ENCODE measurements at regions not wholly inside any gene's neighbourhood (a gene's known extent, or its start where the extent isn't known, plus 50 kb on each side); places are given as distances from the start of the nearest gene placed in this dataset.
A peak's percentile ranks its signal among the peaks of the same experiment; 100 is the strongest.

- H3K27me3 ChIP-seq (replicated peaks in 1 of 2; ENCODE audit: control insufficient read depth in 2 of 2, extremely low read depth in 1 of 2, insufficient read depth in 2 of 2, low read length in 1 of 2): no peaks in the 10 kb centered on the region
- DNase-seq (no peak), ATAC-seq (replicated peaks in 1 of 4) (no peak)
- no peaks in the 10 kb centered on the region for H3K4me1 Mint-ChIP-seq
- H3K36me3 Mint-ChIP-seq: no peaks in the 10 kb centered on the region
- ChIA-PET POLR2A (no interaction called here), CTCF (no interaction called here)
- no peak overlapping the region for H3K4me3 Mint-ChIP-seq
- no peak overlapping the region for H3K27ac Mint-ChIP-seq
- H3K27ac ChIP-seq (ENCODE audit: low read length): no peak overlapping the region
- peaks cover 2% of the 10 kb centered on the region for H3K9me3 ChIP-seq
- H3K9me3 Mint-ChIP-seq: peaks cover 11 to 20% (median 16%) of the 10 kb centered on the region in 3 donors
- H3K4me1 ChIP-seq (ENCODE audit: control insufficient read depth in 1 of 2, extremely low read depth in 1 of 2, insufficient read depth in 2 of 2, low read length in 2 of 2): no peaks in the 10 kb centered on the region
- H3K27me3 Mint-ChIP-seq: peaks cover 0 to 3% of the 10 kb centered on the region in 2 donors
- no peaks in the 10 kb centered on the region for H3K36me3 ChIP-seq (ENCODE audit: control insufficient read depth in 2 of 2, extremely low read depth in 1 of 2, insufficient read depth in 1 of 2, low read length in 1 of 2)
- H3K4me3 ChIP-seq (ENCODE audit: control insufficient read depth in 1 of 2, extremely low read depth in 1 of 2, low read length in 1 of 2): no peak overlapping the region
Measured at GRCh38 chrX:110877326-110877725, 81.7 kb upstream of the CHRDL1 start.

- no peaks in the 10 kb centered on the region for H3K9me3 ChIP-seq
- POLR2A ChIA-PET: no interaction called here
- Mint-ChIP-seq H3K4me3 (no peak overlapping the region), H3K36me3 (no peaks in the 10 kb centered on the region), H3K27me3 (peaks cover 0 to 6% of the 10 kb centered on the region in 2 donors), H3K4me1 (no peaks in the 10 kb centered on the region), H3K9me3 (no peaks in the 10 kb centered on the region), H3K27ac (no peak overlapping the region)
- H3K27ac ChIP-seq (ENCODE audit: low read length): no peak overlapping the region
- H3K4me3 ChIP-seq (ENCODE audit: control insufficient read depth in 1 of 2, extremely low read depth in 1 of 2, low read length in 1 of 2): no peak overlapping the region
- no peaks in the 10 kb centered on the region for H3K27me3 ChIP-seq (replicated peaks in 1 of 2; ENCODE audit: control insufficient read depth in 2 of 2, extremely low read depth in 1 of 2, insufficient read depth in 2 of 2, low read length in 1 of 2)
- WGBS (ENCODE audit: insufficient coverage): no CpG with 5 or more reads among the region's 3 CpGs
- H3K36me3 ChIP-seq (ENCODE audit: control insufficient read depth in 2 of 2, extremely low read depth in 1 of 2, insufficient read depth in 1 of 2, low read length in 1 of 2): no peaks in the 10 kb centered on the region
- CTCF ChIA-PET: no interaction called here
- DNase-seq: no peak
- no peaks in the 10 kb centered on the region for H3K4me1 ChIP-seq (ENCODE audit: control insufficient read depth in 1 of 2, extremely low read depth in 1 of 2, insufficient read depth in 2 of 2, low read length in 2 of 2)
- ATAC-seq (replicated peaks in 1 of 4): no peak
Measured at GRCh38 chrX:110871839-110872238, 76.2 kb upstream of the CHRDL1 start.

- Histone ChIP-seq H3K27me3 (replicated peaks in 1 of 2; ENCODE audit: control insufficient read depth in 2 of 2, extremely low read depth in 1 of 2, insufficient read depth in 2 of 2, low read length in 1 of 2) (no peaks in the 10 kb centered on the region), H3K9me3 (no peaks in the 10 kb centered on the region), H3K4me3 (ENCODE audit: control insufficient read depth in 1 of 2, extremely low read depth in 1 of 2, low read length in 1 of 2) (no peak overlapping the region), H3K4me1 (ENCODE audit: control insufficient read depth in 1 of 2, extremely low read depth in 1 of 2, insufficient read depth in 2 of 2, low read length in 2 of 2) (no peaks in the 10 kb centered on the region), H3K27ac (ENCODE audit: low read length) (no peak overlapping the region), H3K36me3 (ENCODE audit: control insufficient read depth in 2 of 2, extremely low read depth in 1 of 2, insufficient read depth in 1 of 2, low read length in 1 of 2) (no peaks in the 10 kb centered on the region)
- no peak for DNase-seq
- Mint-ChIP-seq H3K9me3 (no peaks in the 10 kb centered on the region), H3K36me3 (no peaks in the 10 kb centered on the region), H3K4me3 (no peak overlapping the region), H3K27ac (no peak overlapping the region), H3K4me1 (no peaks in the 10 kb centered on the region), H3K27me3 (peaks cover 0 to 22% of the 10 kb centered on the region in 2 donors)
- CTCF ChIA-PET: interaction anchor here in 1 of 2 donors (0.6 kb wide), 1 partner anchor 12 kb away, joined by 3 read pairs; no protein-coding TSS in a partner anchor
- WGBS (ENCODE audit: insufficient coverage): no CpG with 5 or more reads among the region's 2 CpGs
- ATAC-seq (replicated peaks in 1 of 4): no peak
- POLR2A ChIA-PET: no interaction called here
Measured at GRCh38 chrX:110866421-110866820, 70.8 kb upstream of the CHRDL1 start.

GRCh38 chrX:110863883-110864282, 68.3 kb upstream of the CHRDL1 start:
- DNase-seq: no peak
- Histone ChIP-seq H3K9me3 (no peaks in the 10 kb centered on the region), H3K27ac (ENCODE audit: low read length) (no peak overlapping the region), H3K4me3 (ENCODE audit: control insufficient read depth in 1 of 2, extremely low read depth in 1 of 2, low read length in 1 of 2) (no peak overlapping the region), H3K36me3 (ENCODE audit: control insufficient read depth in 2 of 2, extremely low read depth in 1 of 2, insufficient read depth in 1 of 2, low read length in 1 of 2) (no peaks in the 10 kb centered on the region), H3K27me3 (replicated peaks in 1 of 2; ENCODE audit: control insufficient read depth in 2 of 2, extremely low read depth in 1 of 2, insufficient read depth in 2 of 2, low read length in 1 of 2) (no peaks in the 10 kb centered on the region), H3K4me1 (ENCODE audit: control insufficient read depth in 1 of 2, extremely low read depth in 1 of 2, insufficient read depth in 2 of 2, low read length in 2 of 2) (no peaks in the 10 kb centered on the region)
- no peak for ATAC-seq (replicated peaks in 1 of 4)
- Mint-ChIP-seq H3K27me3 (peaks cover 0 to 35% of the 10 kb centered on the region in 2 donors), H3K27ac (no peak overlapping the region), H3K4me3 (no peak overlapping the region), H3K36me3 (no peaks in the 10 kb centered on the region), H3K4me1 (no peaks in the 10 kb centered on the region), H3K9me3 (no peaks in the 10 kb centered on the region)
- CTCF ChIA-PET: interaction anchor here in 1 of 2 donors (0.8 kb wide), 1 partner anchor 18 kb away, joined by 3 read pairs; no protein-coding TSS in a partner anchor
- WGBS (ENCODE audit: insufficient coverage): no CpG with 5 or more reads among the region's 1 CpG
- POLR2A ChIA-PET: interaction anchor here in 1 of 2 donors (0.6 kb wide), 1 partner anchor 327 kb away, joined by 3 read pairs; no protein-coding TSS in a partner anchor

GRCh38 chrX:110858565-110858964, 62.9 kb upstream of the CHRDL1 start:
- Mint-ChIP-seq H3K27ac (no peak overlapping the region), H3K36me3 (no peaks in the 10 kb centered on the region), H3K4me3 (no peak overlapping the region), H3K4me1 (no peaks in the 10 kb centered on the region), H3K9me3 (no peaks in the 10 kb centered on the region), H3K27me3 (peaks cover 0 to 57% of the 10 kb centered on the region in 2 donors)
- CTCF ChIA-PET: no interaction called here
- Histone ChIP-seq H3K27ac (ENCODE audit: low read length) (no peak overlapping the region), H3K4me3 (ENCODE audit: control insufficient read depth in 1 of 2, extremely low read depth in 1 of 2, low read length in 1 of 2) (no peak overlapping the region), H3K9me3 (no peaks in the 10 kb centered on the region), H3K4me1 (ENCODE audit: control insufficient read depth in 1 of 2, extremely low read depth in 1 of 2, insufficient read depth in 2 of 2, low read length in 2 of 2) (no peaks in the 10 kb centered on the region), H3K36me3 (ENCODE audit: control insufficient read depth in 2 of 2, extremely low read depth in 1 of 2, insufficient read depth in 1 of 2, low read length in 1 of 2) (no peaks in the 10 kb centered on the region), H3K27me3 (replicated peaks in 1 of 2; ENCODE audit: control insufficient read depth in 2 of 2, extremely low read depth in 1 of 2, insufficient read depth in 2 of 2, low read length in 1 of 2) (no peaks in the 10 kb centered on the region)
- ATAC-seq (replicated peaks in 1 of 4) (no peak), DNase-seq (no peak)
- WGBS (ENCODE audit: insufficient coverage): no CpG with 5 or more reads among the region's 2 CpGs
- POLR2A ChIA-PET: no interaction called here

- H3K4me3 ChIP-seq (ENCODE audit: control insufficient read depth in 1 of 2, extremely low read depth in 1 of 2, low read length in 1 of 2): no peak overlapping the region
- H3K4me1 Mint-ChIP-seq: no peaks in the 10 kb centered on the region
- no peak for ATAC-seq (replicated peaks in 1 of 4)
- no peaks in the 10 kb centered on the region for H3K4me1 ChIP-seq (ENCODE audit: control insufficient read depth in 1 of 2, extremely low read depth in 1 of 2, insufficient read depth in 2 of 2, low read length in 2 of 2)
- no CpG with 5 or more reads among the region's 7 CpGs for WGBS (ENCODE audit: insufficient coverage)
- H3K27ac ChIP-seq (ENCODE audit: low read length): no peak overlapping the region
- H3K27me3 ChIP-seq (replicated peaks in 1 of 2; ENCODE audit: control insufficient read depth in 2 of 2, extremely low read depth in 1 of 2, insufficient read depth in 2 of 2, low read length in 1 of 2): no peaks in the 10 kb centered on the region
- no peaks in the 10 kb centered on the region for H3K9me3 Mint-ChIP-seq
- no peak overlapping the region for H3K4me3 Mint-ChIP-seq
- CTCF ChIA-PET: interaction anchor here in 1 of 2 donors (0.6 kb wide), 1 partner anchor 11 kb away, joined by 7 read pairs; no protein-coding TSS in a partner anchor
- peaks cover 0 to 36% of the 10 kb centered on the region in 2 donors for H3K27me3 Mint-ChIP-seq
- H3K36me3 ChIP-seq (ENCODE audit: control insufficient read depth in 2 of 2, extremely low read depth in 1 of 2, insufficient read depth in 1 of 2, low read length in 1 of 2): no peaks in the 10 kb centered on the region
- H3K9me3 ChIP-seq: no peaks in the 10 kb centered on the region
- no peaks in the 10 kb centered on the region for H3K36me3 Mint-ChIP-seq
- no peak overlapping the region for H3K27ac Mint-ChIP-seq
- DNase-seq: peak in 1 of 35 experiments; percentile 2
- POLR2A ChIA-PET: no interaction called here
Measured at GRCh38 chrX:110853610-110854009, 58.0 kb upstream of the CHRDL1 start.

GRCh38 chrX:110852180-110852579, 56.6 kb upstream of the CHRDL1 start:
- H3K27ac Mint-ChIP-seq: no peak overlapping the region
- DNase-seq (peak in 2 of 35 experiments; percentile 0 to 6), ATAC-seq (replicated peaks in 1 of 4) (no peak)
- Histone ChIP-seq H3K9me3 (no peaks in the 10 kb centered on the region), H3K4me1 (ENCODE audit: control insufficient read depth in 1 of 2, extremely low read depth in 1 of 2, insufficient read depth in 2 of 2, low read length in 2 of 2) (no peaks in the 10 kb centered on the region), H3K36me3 (ENCODE audit: control insufficient read depth in 2 of 2, extremely low read depth in 1 of 2, insufficient read depth in 1 of 2, low read length in 1 of 2) (no peaks in the 10 kb centered on the region), H3K27ac (ENCODE audit: low read length) (no peak overlapping the region), H3K27me3 (replicated peaks in 1 of 2; ENCODE audit: control insufficient read depth in 2 of 2, extremely low read depth in 1 of 2, insufficient read depth in 2 of 2, low read length in 1 of 2) (no peaks in the 10 kb centered on the region), H3K4me3 (ENCODE audit: control insufficient read depth in 1 of 2, extremely low read depth in 1 of 2, low read length in 1 of 2) (no peak overlapping the region)
- ChIA-PET CTCF (no interaction called here), POLR2A (no interaction called here)
- no peaks in the 10 kb centered on the region for H3K36me3 Mint-ChIP-seq
- no peaks in the 10 kb centered on the region for H3K9me3 Mint-ChIP-seq
- WGBS (ENCODE audit: insufficient coverage): 69% methylated on average over 2 of the region's 4 CpGs
- peaks cover 0 to 28% of the 10 kb centered on the region in 2 donors for H3K27me3 Mint-ChIP-seq
- no peaks in the 10 kb centered on the region for H3K4me1 Mint-ChIP-seq
- no peak overlapping the region for H3K4me3 Mint-ChIP-seq

All from T-cell (primary cell).